GM13977 (cell line): ENCODE measurements at regions not wholly inside any gene's neighbourhood (a gene's known extent, or its start where the extent isn't known, plus 50 kb on each side); places are given as distances from the start of the nearest gene placed in this dataset.

Experiments
- DNase-seq: peaks from one replicate; pipeline ENCODE4 v3.0.0; 2012; ENCODE audit warnings: low spot score
- in situ Hi-C: fragments of 300-500 bp; cut with MboI; formaldehyde crosslinking; loops from one replicate; pipeline ENCODE4 v1.12.0; 2022; ENCODE audit warnings: low sequenced_read_pairs, low pct_unique_long_range_greater_than_20kb, mixed read lengths, inconsistent platforms; ENCODE audit not compliant: unreplicated experiment
- TF ChIP-seq, protein P1 (sequence below): IDR thresholded peaks from 2 replicates; pipeline ENCODE4 v1.5.1; 2012; ENCODE audit warnings: mild to moderate bottlenecking, control low read depth; ENCODE audit not compliant: insufficient read depth; ENCODE audit errors: extremely low read depth, missing control alignments

DNA sequence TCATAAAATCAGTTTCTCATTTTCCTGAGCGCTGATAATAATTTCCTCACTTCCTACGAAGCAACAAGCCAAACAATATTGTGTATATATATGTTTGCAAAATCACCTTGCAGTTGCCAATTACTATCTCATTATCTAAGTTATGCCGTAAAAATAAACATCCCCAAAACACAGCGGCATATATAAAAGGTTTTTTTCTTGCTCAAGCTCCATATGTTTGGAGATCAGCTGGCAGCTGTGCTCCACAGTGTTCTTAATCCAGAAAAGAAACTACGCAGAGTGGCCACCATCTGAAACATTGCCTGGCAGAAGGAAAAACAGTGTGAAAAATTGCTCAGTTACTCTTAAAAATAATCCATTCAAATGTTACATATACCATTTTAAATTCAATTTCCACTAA, 951.4 kb downstream of the PLOD2 start:
- TF ChIP-seq, protein P1, sequence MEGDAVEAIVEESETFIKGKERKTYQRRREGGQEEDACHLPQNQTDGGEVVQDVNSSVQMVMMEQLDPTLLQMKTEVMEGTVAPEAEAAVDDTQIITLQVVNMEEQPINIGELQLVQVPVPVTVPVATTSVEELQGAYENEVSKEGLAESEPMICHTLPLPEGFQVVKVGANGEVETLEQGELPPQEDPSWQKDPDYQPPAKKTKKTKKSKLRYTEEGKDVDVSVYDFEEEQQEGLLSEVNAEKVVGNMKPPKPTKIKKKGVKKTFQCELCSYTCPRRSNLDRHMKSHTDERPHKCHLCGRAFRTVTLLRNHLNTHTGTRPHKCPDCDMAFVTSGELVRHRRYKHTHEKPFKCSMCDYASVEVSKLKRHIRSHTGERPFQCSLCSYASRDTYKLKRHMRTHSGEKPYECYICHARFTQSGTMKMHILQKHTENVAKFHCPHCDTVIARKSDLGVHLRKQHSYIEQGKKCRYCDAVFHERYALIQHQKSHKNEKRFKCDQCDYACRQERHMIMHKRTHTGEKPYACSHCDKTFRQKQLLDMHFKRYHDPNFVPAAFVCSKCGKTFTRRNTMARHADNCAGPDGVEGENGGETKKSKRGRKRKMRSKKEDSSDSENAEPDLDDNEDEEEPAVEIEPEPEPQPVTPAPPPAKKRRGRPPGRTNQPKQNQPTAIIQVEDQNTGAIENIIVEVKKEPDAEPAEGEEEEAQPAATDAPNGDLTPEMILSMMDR = no peak
- in situ Hi-C loops = no loop called here
- no peak for DNase-seq

DNA sequence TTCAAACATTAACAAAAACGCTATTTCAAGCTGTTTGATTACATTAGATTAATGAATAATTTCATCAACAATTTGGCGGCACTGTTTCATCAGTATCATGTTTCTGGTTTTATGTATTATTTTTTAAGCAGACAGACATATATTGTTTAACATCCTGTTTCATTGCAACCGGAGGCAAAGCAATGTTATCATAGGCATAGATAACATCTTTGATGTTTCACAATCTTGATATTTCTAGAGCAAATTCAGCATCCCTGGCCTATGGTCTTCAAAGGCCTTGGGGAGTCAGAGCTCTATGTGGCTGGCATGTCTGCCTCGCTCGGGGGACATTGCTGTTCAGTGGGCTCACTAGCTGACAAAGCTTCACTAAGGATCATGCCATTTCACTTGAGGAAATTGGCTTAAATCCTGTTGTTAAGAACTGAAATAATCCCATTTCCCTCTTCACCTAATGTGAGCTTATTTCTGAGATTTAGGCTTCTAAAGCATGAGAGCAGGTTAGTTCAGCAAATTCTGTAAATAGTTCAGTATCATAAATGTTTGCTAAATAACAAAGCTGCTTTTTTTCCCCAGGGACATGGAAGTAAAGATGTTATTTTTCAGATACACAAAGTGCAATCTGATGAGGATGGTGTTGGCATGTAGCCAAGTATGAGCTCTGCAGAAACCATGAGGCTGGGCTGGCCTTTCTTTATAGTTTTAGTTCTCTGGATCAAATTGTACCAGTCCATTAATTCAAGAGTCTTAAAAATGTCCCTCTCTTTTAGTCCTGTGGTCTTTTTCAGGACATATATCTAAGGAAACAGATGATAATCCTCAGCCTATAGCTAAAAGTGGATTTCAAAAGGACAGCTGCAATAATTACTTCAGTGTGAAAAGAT, 941.4 kb downstream of the PLOD2 start:
- TF ChIP-seq, protein P1 = no peak
- in situ Hi-C loops = no loop called here
- DNase-seq = no peak

DNA sequence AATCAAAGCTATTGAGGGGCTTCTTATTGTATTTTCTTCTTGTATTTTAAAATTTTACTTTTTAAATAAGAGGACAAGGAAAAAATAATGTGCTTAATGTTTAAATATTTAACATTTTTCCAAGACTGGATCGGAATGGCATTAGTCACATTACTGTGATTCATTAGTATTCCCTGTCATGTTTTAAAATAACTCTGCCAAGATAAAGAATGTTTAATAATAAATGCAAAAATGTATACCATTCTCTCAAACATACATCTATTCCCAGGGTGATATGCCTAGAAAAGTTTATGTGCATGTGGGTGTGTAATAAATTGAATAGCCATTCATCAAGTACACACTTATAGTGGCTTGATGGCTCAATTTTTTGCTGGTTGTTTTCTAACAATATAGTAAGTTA, 936.1 kb downstream of the PLOD2 start:
- TF ChIP-seq, protein P1 = no peak
- DNase-seq = no peak
- in situ Hi-C loops = no loop called here

DNA sequence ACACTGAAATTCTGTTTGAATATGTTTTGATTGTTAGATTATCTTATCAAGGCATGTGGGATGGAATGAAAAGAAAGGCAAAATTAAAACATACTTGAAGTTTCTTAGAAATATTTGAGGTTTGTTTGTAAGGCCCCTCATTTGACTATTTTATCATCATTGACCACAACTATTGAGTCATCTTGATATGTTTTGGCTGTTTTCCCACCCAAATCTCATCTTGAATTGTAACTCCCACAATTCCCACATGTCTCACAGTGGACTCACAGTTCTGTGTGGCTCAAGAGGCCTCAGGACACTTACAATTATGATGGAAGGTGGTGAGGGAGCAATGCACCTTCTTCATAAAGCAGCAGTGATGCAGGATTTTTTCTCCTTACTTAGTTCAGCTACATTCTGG, 917.1 kb downstream of the PLOD2 start:
- in situ Hi-C loops = no loop called here
- DNase-seq = no peak
- TF ChIP-seq, protein P1 = no peak

DNA sequence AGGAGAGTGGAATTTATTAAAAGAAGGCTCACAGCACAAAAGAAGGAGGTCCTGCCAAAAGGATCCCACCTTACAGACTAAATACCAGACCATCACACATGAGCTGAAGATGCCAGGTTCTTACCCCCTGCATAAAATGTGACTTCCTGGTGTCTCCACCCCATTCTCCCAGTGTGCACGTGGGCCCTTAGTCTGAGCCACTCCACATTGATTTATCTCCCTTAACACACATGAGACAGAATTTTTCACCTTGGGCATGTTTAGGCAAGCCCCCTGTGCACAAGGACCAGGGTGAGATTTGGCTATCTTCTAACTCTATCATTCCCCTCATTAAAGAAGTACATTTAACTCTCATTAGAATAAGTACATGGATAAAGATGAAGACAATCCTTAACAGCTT, 916.7 kb downstream of the PLOD2 start:
- no peak for DNase-seq

DNA sequence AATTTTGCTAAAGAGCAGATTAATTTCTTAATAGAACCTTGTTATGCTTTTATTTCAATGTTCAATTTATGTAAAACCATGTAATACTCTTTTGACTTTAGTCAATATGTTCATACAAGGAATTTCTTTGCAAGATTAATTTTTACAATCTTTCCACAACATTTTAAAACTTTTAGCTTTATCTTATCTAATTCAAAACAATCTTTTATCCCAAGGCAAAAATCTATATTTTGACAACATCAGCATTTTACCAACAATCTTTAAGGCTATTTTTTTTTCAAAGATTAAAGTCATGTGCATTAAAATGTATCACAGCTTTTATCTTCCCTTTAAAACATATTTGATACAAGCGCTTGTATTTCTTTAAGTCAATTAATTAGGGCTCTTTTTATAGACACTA, 914.7 kb downstream of the PLOD2 start:
- DNase-seq = no peak
- TF ChIP-seq, protein P1 = no peak
- in situ Hi-C loops = no loop called here

More for the DNA sequence above, 916.7 kb downstream of the PLOD2 start:
- TF ChIP-seq, protein P1 = no peak
- in situ Hi-C loops = no loop called here
